ENCODE measurements at regions not wholly inside any gene's neighbourhood (a gene's known extent, or its start where the extent isn't known, plus 50 kb on each side); places are given as distances from the start of the nearest gene placed in this dataset.

DNA sequence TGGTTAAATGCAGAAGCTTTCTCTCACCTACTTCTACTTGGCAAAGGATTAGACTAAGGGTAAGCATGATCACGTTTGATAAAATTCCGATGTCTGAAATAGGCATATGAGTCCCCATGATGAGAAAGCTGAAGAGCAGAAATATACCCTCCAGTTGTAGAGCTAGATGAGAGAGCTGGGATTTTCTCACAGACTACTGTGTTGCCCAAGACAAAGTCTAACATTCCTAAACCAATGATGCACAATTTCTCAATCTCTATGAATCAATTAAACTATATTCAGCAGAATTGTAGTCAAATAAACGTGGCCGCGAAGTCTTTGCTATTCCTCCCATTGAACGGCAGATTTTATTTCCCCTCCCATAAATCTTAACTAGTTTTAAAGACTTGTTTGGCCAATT lies 699.2 kb downstream of the KCNT2 start:
- TF ChIP-seq, protein P1, sequence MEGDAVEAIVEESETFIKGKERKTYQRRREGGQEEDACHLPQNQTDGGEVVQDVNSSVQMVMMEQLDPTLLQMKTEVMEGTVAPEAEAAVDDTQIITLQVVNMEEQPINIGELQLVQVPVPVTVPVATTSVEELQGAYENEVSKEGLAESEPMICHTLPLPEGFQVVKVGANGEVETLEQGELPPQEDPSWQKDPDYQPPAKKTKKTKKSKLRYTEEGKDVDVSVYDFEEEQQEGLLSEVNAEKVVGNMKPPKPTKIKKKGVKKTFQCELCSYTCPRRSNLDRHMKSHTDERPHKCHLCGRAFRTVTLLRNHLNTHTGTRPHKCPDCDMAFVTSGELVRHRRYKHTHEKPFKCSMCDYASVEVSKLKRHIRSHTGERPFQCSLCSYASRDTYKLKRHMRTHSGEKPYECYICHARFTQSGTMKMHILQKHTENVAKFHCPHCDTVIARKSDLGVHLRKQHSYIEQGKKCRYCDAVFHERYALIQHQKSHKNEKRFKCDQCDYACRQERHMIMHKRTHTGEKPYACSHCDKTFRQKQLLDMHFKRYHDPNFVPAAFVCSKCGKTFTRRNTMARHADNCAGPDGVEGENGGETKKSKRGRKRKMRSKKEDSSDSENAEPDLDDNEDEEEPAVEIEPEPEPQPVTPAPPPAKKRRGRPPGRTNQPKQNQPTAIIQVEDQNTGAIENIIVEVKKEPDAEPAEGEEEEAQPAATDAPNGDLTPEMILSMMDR (IDR thresholded peaks at IDR 0.05; ENCODE audit: insufficient read depth, low read length, missing control alignments), result no peak
- no peak for DNase-seq (ENCODE audit: low read depth, low spot score)
- ChIA-PET CTCF (no interaction called here), POLR2A (no interaction called here)
- H3K4me3 ChIP-seq (ENCODE audit: low read depth, low read length), result no peak overlapping the region

DNA sequence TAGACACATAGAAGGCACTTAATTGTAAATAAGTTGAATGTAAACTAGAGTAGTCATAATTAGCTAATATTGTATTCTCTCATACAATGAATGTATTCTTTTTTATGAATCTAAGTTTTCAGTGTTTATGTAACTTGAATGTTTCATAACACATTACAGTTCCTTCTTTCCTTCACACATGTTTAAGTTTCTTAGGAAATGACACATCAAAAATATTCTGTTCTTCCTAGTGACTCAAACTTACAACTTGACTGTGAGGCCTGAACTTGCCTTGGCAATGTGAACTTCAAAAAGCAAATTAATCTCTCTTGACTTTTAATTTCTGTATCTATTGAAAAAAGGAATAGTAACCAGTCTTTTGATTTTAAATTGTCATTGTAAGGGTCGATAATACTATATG lies 700.1 kb downstream of the KCNT2 start:
- no peak for DNase-seq (ENCODE audit: low read depth, low spot score)
- ChIA-PET CTCF (no interaction called here), POLR2A (no interaction called here)
- TF ChIP-seq, protein P1 (IDR thresholded peaks at IDR 0.05; ENCODE audit: insufficient read depth, low read length, missing control alignments), result no peak
- H3K4me3 ChIP-seq (ENCODE audit: low read depth, low read length), result no peak overlapping the region

DNA sequence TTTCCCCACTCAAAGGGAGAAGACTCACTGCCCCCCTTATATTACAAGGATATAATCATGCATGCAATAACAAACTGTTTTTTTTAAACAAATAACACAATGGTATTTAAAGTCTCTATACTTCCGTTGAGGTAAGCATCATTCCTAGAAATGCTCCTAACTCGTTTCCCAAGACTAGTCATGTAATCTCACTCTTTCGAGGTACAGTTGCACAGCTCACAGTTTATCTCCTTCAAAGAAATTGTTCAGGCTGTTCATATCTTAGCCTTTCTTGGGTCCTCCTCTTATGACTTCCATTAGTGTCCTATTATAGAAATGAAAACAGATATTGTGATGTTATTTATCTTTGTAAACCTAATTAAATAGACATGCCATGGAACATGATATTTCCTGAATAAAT lies 705.0 kb downstream of the KCNT2 start:
- no peak overlapping the region for H3K4me3 ChIP-seq (ENCODE audit: low read depth, low read length)
- CTCF ChIA-PET, result no interaction called here
- TF ChIP-seq, protein P1 (IDR thresholded peaks at IDR 0.05; ENCODE audit: insufficient read depth, low read length, missing control alignments), result no peak
- POLR2A ChIA-PET, result no interaction called here
- no peak for DNase-seq (ENCODE audit: low read depth, low spot score)

DNA sequence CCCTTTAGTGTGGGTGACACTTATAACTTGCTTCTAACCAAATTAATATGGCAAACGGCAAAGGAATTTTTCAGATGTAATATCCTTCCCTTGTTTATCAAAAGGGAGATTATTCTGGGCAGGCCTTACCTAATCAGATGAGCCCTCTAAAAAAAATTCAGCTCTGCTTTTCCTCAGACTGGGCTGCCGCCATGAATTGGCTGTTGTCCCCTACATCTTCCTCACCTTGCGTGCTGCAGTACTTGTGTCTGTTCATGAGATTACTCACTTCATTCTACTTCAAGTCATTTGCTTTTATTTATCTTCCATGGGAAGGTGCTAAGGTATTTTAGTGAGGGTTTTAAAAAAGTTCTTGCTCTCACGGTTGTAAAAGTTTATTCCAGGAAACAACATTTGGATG lies 705.5 kb downstream of the KCNT2 start:
- TF ChIP-seq, protein P1 (IDR thresholded peaks at IDR 0.05; ENCODE audit: insufficient read depth, low read length, missing control alignments), result no peak
- no peak overlapping the region for H3K4me3 ChIP-seq (ENCODE audit: low read depth, low read length)
- ChIA-PET CTCF (no interaction called here), POLR2A (no interaction called here)
- DNase-seq (ENCODE audit: low read depth, low spot score), result no peak

DNA sequence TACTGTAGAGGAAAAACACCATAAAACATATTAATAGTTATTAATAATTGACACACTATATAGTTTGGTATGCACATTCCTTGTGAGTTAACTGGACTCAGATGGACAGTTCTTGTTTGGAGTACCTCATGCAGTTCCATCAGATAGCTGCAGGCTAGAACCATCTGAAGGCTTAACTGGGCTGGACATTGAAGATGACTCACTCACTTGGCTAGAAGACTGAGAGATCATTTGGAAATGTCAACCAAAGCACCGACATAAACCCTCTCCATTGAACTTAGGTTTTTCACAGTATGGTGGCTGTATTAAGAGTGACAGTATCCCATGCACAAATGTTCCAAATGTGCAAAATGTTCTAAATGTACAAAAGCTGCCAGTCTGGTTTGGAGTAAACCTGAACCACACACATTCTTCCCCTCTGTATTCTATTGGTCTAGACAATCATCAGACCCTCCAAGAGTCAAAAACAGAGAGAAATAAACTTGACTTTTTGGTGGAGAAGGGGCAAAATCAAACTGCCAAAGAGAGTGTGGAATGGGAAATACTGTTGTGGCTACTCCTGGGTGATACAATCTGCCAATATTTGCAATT lies 708.4 kb downstream of the KCNT2 start:
- no peak for DNase-seq (ENCODE audit: low read depth, low spot score)
- ChIA-PET CTCF (no interaction called here), POLR2A (no interaction called here)
- no peak overlapping the region for H3K4me3 ChIP-seq (ENCODE audit: low read depth, low read length)
- TF ChIP-seq, protein P1 (IDR thresholded peaks at IDR 0.05; ENCODE audit: insufficient read depth, low read length, missing control alignments), result no peak

DNA sequence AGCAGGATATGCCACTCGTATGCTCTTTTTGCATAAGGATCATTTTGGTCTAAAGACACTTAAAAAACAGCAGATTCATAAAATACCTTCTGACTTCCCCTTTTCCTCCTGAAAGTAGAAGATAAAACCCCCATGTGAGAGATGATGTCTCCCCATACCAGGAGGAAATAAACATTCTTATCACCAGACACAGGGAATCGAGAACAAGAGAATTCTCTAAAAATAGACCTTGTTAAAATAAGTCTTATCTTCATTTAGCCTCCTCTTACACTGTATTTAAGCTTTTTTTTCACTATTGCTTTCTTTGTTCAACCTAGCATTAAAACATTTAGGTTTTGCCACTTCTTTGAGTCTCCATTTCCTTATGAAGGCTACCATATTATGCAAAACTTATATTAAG lies 709.3 kb downstream of the KCNT2 start:
- TF ChIP-seq, protein P1 (IDR thresholded peaks at IDR 0.05; ENCODE audit: insufficient read depth, low read length, missing control alignments), result no peak
- ChIA-PET POLR2A (no interaction called here), CTCF (no interaction called here)
- DNase-seq (ENCODE audit: low read depth, low spot score), result no peak
- no peak overlapping the region for H3K4me3 ChIP-seq (ENCODE audit: low read depth, low read length)

Measured in AG04449 (cell line).